Lung (tissue), 11 donors: ENCODE measurements at regions not wholly inside any gene's neighbourhood (a gene's known extent, or its start where the extent isn't known, plus 50 kb on each side); places are given as distances from the start of the nearest gene placed in this dataset.

Source experiments
- ATAC-seq: fragments of 200-7000 bp; cut with Tn5 transposase; one replicate; pipeline ENCODE4 v1.9.1; 2020; ENCODE audit warnings: moderate number of reproducible peaks; ENCODE audit not compliant: insufficient read depth, low FRiP score
- DNase-seq, 3 donors: peaks; one replicate each; pipeline ENCODE4 v3.0.0-alpha.2; 2013 to 2017
- H3K27ac ChIP-seq, 2 donors: one replicate each; pipeline ENCODE4 v1.5.1; 2013; ENCODE audit warnings: mild to moderate bottlenecking in 2 of 2, moderate library complexity in 2 of 2, control low read depth in 1 of 2, inconsistent platforms in 1 of 2, low read depth in 1 of 2, low read length in 1 of 2
- H3K27me3 ChIP-seq, 3 donors: one replicate each; pipeline ENCODE4 v1.5.1; 2013; ENCODE audit warnings: low read length in 2 of 3; ENCODE audit not compliant: control insufficient read depth in 3 of 3, insufficient read depth in 3 of 3
- H3K36me3 ChIP-seq, 4 donors: one replicate each; pipeline ENCODE4 v1.5.1; 2013; ENCODE audit warnings: low read length in 4 of 4, mild to moderate bottlenecking in 1 of 4, moderate library complexity in 1 of 4; ENCODE audit not compliant: control insufficient read depth in 4 of 4, insufficient read depth in 4 of 4
- H3K4me1 ChIP-seq, 5 donors: one replicate each; pipeline ENCODE4 v1.5.1; 2013; ENCODE audit warnings: low read length in 5 of 5, mild to moderate bottlenecking in 2 of 5, moderate library complexity in 1 of 5; ENCODE audit not compliant: control insufficient read depth in 5 of 5, insufficient read depth in 5 of 5
- H3K4me3 ChIP-seq: one replicate; pipeline ENCODE4 v1.5.1; 2013; ENCODE audit warnings: mild to moderate bottlenecking, control low read depth, moderate library complexity
- H3K9ac ChIP-seq, 2 donors: one replicate each; pipeline ENCODE4 v1.5.1; 2013; ENCODE audit warnings: low read length in 2 of 2, control low read depth in 1 of 2; ENCODE audit not compliant: insufficient read depth in 1 of 2
- H3K9me3 ChIP-seq, 4 donors: one replicate each; pipeline ENCODE4 v1.5.1; 2013; ENCODE audit warnings: low read length in 3 of 4, mild to moderate bottlenecking in 1 of 4, moderate library complexity in 1 of 4; ENCODE audit not compliant: control insufficient read depth in 4 of 4, insufficient read depth in 3 of 4
- CTCF ChIP-seq: IDR thresholded peaks from 2 replicates; pipeline ENCODE4 v1.5.1; 2012; ENCODE audit warnings: mild to moderate bottlenecking; ENCODE audit errors: control extremely low read depth, extremely low read depth
- WGBS, 2 donors: extraction: QIAGEN DNeasy Blood & Tissue Kit; methylation state at CpG; one replicate each; pipeline ENCODE4 v1.1.7; 2013; 5-methylcytosine and 5-hydroxymethylcytosine counted together
- donor health status: control.
- donor health status: control.
- donor health status: Bipolar disorder and iron deficiency.
- donor health status: healthy.
- donor health status: DM: yes; HTN: yes; CAD: no.

GRCh38 chr6:3578981-3579380, 122.1 kb upstream of the SLC22A23 start:
- no peak overlapping the region for H3K27ac ChIP-seq
- H3K4me3 ChIP-seq: no peak overlapping the region
- ATAC-seq (no peak), DNase-seq (no peak)
- H3K36me3 ChIP-seq: no peaks in the 10 kb centered on the region
- WGBS, 2 donors: 90 to 98% methylated on average over 4 of the region's 4 CpGs
- H3K4me1 ChIP-seq: no peaks in the 10 kb centered on the region
- no peaks in the 10 kb centered on the region for H3K27me3 ChIP-seq
- no peak overlapping the region for H3K9ac ChIP-seq
- no peaks in the 10 kb centered on the region for H3K9me3 ChIP-seq
- no peak for TF ChIP-seq CTCF

- Histone ChIP-seq H3K27ac (no peak overlapping the region), H3K4me1 (no peaks in the 10 kb centered on the region), H3K36me3 (no peaks in the 10 kb centered on the region), H3K4me3 (no peak overlapping the region), H3K9me3 (no peaks in the 10 kb centered on the region), H3K9ac (no peak overlapping the region), H3K27me3 (no peaks in the 10 kb centered on the region)
- DNase-seq: no peak
- TF ChIP-seq CTCF: no peak
- ATAC-seq: no peak
- WGBS, 2 donors: 83 to 89% methylated on average over 7 of the region's 7 CpGs
These were observed 120.7 kb upstream of the SLC22A23 start for GRCh38 chr6:3577517-3577916.

- H3K4me3 ChIP-seq: no peak overlapping the region
- no peak for TF ChIP-seq CTCF
- no peaks in the 10 kb centered on the region for H3K9me3 ChIP-seq
- H3K36me3 ChIP-seq: no peaks in the 10 kb centered on the region
- no peak overlapping the region for H3K27ac ChIP-seq
- H3K9ac ChIP-seq: no peak overlapping the region
- no peak for ATAC-seq
- WGBS, 2 donors: 82 to 91% methylated on average over 8 of the region's 8 CpGs
- DNase-seq: no peak
- H3K27me3 ChIP-seq: no peaks in the 10 kb centered on the region
- H3K4me1 ChIP-seq: peaks cover 0 to 2% (median 0%) of the 10 kb centered on the region in 5 donors
These were observed 118.9 kb upstream of the SLC22A23 start for GRCh38 chr6:3575701-3576100.

GRCh38 chr6:3575166-3575565, 118.3 kb upstream of the SLC22A23 start:
- H3K9ac ChIP-seq: no peak overlapping the region
- no peak overlapping the region for H3K4me3 ChIP-seq
- peaks cover 0 to 2% (median 0%) of the 10 kb centered on the region in 5 donors for H3K4me1 ChIP-seq
- no peaks in the 10 kb centered on the region for H3K27me3 ChIP-seq
- TF ChIP-seq CTCF: no peak
- ATAC-seq (no peak), DNase-seq (no peak)
- 81 to 84% methylated on average over 6 of the region's 6 CpGs for WGBS, 2 donors
- no peak overlapping the region for H3K27ac ChIP-seq
- H3K36me3 ChIP-seq: no peaks in the 10 kb centered on the region
- H3K9me3 ChIP-seq: no peaks in the 10 kb centered on the region
